Stomach (tissue), 8 donors: ENCODE measurements at regions not wholly inside any gene's neighbourhood (a gene's known extent, or its start where the extent isn't known, plus 50 kb on each side); places are given as distances from the start of the nearest gene placed in this dataset.

Experiments used
- DNase-seq, 2 donors: peaks; one replicate each; pipeline versions ENCODE4 v3.0.0 to v3.0.0-alpha.2; 2013 to 2019
- H3K27ac ChIP-seq, 5 donors: fragments of 200-600 bp in 4 of 5; sonication (generic) in 4 of 5; one replicate each; pipeline ENCODE4 v1.5.1; 2013 to 2019; ENCODE audit warnings: mild to moderate bottlenecking in 1 of 5, moderate library complexity in 1 of 5
- H3K27me3 ChIP-seq, 3 donors: fragments of 200-600 bp; sonication (generic); one replicate each; pipeline ENCODE4 v1.5.1; 2017 to 2019; ENCODE audit warnings: mixed run types in 1 of 3
- H3K36me3 ChIP-seq, 4 donors: fragments of 200-600 bp; sonication (generic); 1 replicate in 3 of 4; 2 replicates in 1 of 4; pipeline ENCODE4 v1.5.1; 2016 to 2019
- H3K4me1 ChIP-seq, 4 donors: fragments of 200-600 bp; sonication (generic); one replicate each; pipeline ENCODE4 v1.5.1; 2016 to 2019
- H3K4me3 ChIP-seq, 4 donors: fragments of 200-600 bp; sonication (generic) in 3 of 4; one replicate each; pipeline ENCODE4 v1.5.1; 2016 to 2019; ENCODE audit warnings: mild to moderate bottlenecking in 1 of 4
- H3K9me3 ChIP-seq, 4 donors: fragments of 200-600 bp; sonication (generic); one replicate each; pipeline ENCODE4 v1.5.1; 2016 to 2019
- EP300 ChIP-seq: sonication (generic); formaldehyde crosslinking; IDR thresholded peaks from one replicate; pipeline ENCODE4 v1.6.1; 2017; ENCODE audit warnings: antibody characterized with exemption
- POLR2A ChIP-seq, 4 donors: fragments of 450-650 bp; IDR thresholded peaks; one replicate each; pipeline ENCODE4 v1.6.1; 2016; ENCODE audit warnings: antibody characterized with exemption in 4 of 4, control low read depth in 2 of 4, mild to moderate bottlenecking in 1 of 4, moderate library complexity in 1 of 4
- POLR2AphosphoS5 ChIP-seq, 3 donors: sonication (generic); formaldehyde crosslinking; IDR thresholded peaks; one replicate each; pipeline ENCODE4 v1.6.1; 2016; ENCODE audit warnings: antibody characterized with exemption in 3 of 3
- WGBS, 5 donors: extraction: QIAGEN DNeasy Blood & Tissue Kit in 3 of 5; methylation state at CpG; one replicate each; pipeline versions ENCODE4 v1.1.5 to v1.1.7; 2013 to 2018; 5-methylcytosine and 5-hydroxymethylcytosine counted together
- intact Hi-C: fragments of 100-400 bp; cut with DNase I; formaldehyde crosslinking; loops from one replicate; pipeline ENCODE4 v1.15.1; 2023; ENCODE audit warnings: low total_unique reads
- TF ChIP-seq, protein P1 (sequence below), 7 experiments: fragments of 450-650 bp in 4 of 7; fragments of 200-600 bp in 3 of 7; sonication (generic) in 3 of 7; IDR thresholded peaks; one replicate each; pipeline ENCODE4 v1.5.1; 2016 to 2019; ENCODE audit warnings: antibody characterized with exemption in 7 of 7, control low read depth in 2 of 7, mild to moderate bottlenecking in 1 of 7
- donor health status: healthy with polysubstance abuse.
- donor health status: Bipolar disorder and iron deficiency.
- donor health status: healthy.

DNA sequence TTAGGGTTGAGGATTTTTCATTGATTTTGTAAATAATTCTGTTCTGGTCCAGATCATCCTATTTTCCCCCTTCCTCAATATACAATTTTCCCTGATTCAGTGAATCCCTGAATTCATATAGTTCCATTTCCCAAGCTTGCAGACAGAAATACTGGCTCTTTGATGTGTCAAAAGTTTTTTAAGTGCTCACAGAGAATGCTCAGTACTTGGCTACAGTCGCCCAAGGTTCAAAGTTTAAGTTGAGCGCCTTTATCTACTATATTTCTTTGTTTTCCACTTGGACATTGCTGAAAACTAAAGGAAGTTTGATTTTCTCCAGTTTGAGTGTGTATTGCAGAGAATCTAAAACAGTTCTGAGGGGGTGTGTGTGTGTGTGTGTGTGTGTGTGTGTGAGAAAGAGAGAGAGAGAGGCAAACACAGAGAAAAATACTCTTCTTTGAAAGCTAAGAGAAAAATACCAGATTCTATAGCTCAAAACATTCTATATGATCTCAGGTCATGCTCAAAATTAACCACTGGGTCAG, 136.2 kb upstream of the ACO1 start:
- H3K4me1 ChIP-seq, result peaks cover 0 to 7% (median 0%) of the 10 kb centered on the region in 4 donors
- H3K27ac ChIP-seq, result no peak overlapping the region
- intact Hi-C loops, result no loop called here
- no peak overlapping the region for H3K4me3 ChIP-seq
- TF ChIP-seq EP300 (no peak), POLR2AphosphoS5 (IDR thresholded peaks at IDR 0.05) (no peak), POLR2A (IDR thresholded peaks at IDR 0.05) (no peak)
- TF ChIP-seq, protein P1, sequence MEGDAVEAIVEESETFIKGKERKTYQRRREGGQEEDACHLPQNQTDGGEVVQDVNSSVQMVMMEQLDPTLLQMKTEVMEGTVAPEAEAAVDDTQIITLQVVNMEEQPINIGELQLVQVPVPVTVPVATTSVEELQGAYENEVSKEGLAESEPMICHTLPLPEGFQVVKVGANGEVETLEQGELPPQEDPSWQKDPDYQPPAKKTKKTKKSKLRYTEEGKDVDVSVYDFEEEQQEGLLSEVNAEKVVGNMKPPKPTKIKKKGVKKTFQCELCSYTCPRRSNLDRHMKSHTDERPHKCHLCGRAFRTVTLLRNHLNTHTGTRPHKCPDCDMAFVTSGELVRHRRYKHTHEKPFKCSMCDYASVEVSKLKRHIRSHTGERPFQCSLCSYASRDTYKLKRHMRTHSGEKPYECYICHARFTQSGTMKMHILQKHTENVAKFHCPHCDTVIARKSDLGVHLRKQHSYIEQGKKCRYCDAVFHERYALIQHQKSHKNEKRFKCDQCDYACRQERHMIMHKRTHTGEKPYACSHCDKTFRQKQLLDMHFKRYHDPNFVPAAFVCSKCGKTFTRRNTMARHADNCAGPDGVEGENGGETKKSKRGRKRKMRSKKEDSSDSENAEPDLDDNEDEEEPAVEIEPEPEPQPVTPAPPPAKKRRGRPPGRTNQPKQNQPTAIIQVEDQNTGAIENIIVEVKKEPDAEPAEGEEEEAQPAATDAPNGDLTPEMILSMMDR (IDR thresholded peaks at IDR 0.05), result no peak
- H3K9me3 ChIP-seq, result no peaks in the 10 kb centered on the region
- no peaks in the 10 kb centered on the region for H3K27me3 ChIP-seq
- no peaks in the 10 kb centered on the region for H3K36me3 ChIP-seq
- DNase-seq, result no peak
- 29 to 55% (median 44%) methylated on average over 2 of the region's 2 CpGs for WGBS, 5 donors

- Histone ChIP-seq H3K9me3 (peaks cover 0 to 3% (median 0%) of the 10 kb centered on the region in 4 donors), H3K27me3 (no peaks in the 10 kb centered on the region), H3K36me3 (no peaks in the 10 kb centered on the region), H3K4me3 (no peak overlapping the region), H3K27ac (no peak overlapping the region), H3K4me1 (peaks cover 0 to 7% (median 0%) of the 10 kb centered on the region in 4 donors)
- WGBS, 5 donors, result 2 to 5% (median 3%) methylated on average over 5 of the region's 5 CpGs
- intact Hi-C loops, result no loop called here
- TF ChIP-seq POLR2AphosphoS5 (IDR thresholded peaks at IDR 0.05), result no peak
- TF ChIP-seq, protein P1 (IDR thresholded peaks at IDR 0.05), result peak in 4 of 7 experiments; percentile 38 to 48 (median 43)
- no peak for TF ChIP-seq POLR2A (IDR thresholded peaks at IDR 0.05)
- TF ChIP-seq EP300, result no peak
- DNase-seq, result peak; percentile 41 to 87
Measured at GRCh38 chr9:32251539-32251938, 132.9 kb upstream of the ACO1 start.

GRCh38 chr9:32253731-32254130, 130.7 kb upstream of the ACO1 start:
- no peak overlapping the region for H3K27ac ChIP-seq
- H3K4me3 ChIP-seq, result no peak overlapping the region
- peaks cover 0 to 3% (median 0%) of the 10 kb centered on the region in 4 donors for H3K9me3 ChIP-seq
- no peaks in the 10 kb centered on the region for H3K36me3 ChIP-seq
- DNase-seq, result no peak
- TF ChIP-seq EP300, result no peak
- no peak for TF ChIP-seq POLR2AphosphoS5 (IDR thresholded peaks at IDR 0.05)
- TF ChIP-seq POLR2A (IDR thresholded peaks at IDR 0.05), result no peak
- TF ChIP-seq, protein P1 (IDR thresholded peaks at IDR 0.05), result no peak
- 36 to 64% (median 57%) methylated on average over 1 of the region's 1 CpG for WGBS, 5 donors
- intact Hi-C loops, result no loop called here
- H3K4me1 ChIP-seq, result peaks cover 0 to 7% (median 0%) of the 10 kb centered on the region in 4 donors
- H3K27me3 ChIP-seq, result no peaks in the 10 kb centered on the region

DNA sequence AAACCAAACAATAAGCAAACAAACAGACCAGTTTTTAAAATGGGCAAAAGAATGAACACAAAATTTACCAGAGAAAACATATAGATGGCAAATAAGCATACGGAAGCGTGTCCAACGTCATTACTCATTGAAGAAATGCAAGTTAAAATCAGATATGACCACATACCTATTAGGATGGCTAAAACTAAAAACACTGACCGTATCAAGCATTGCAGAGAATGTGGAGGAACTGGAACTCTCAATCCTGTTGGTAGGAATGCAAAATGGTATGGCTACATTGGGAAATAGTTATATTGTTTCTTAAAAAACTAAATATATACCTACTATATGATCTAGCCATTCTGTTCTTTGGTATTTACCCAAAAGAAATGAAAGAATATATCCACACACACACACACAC, 129.4 kb upstream of the ACO1 start:
- TF ChIP-seq, protein P1 (IDR thresholded peaks at IDR 0.05), result no peak
- 68 to 90% (median 87%) methylated on average over 4 of the region's 4 CpGs for WGBS, 5 donors
- H3K36me3 ChIP-seq, result no peaks in the 10 kb centered on the region
- intact Hi-C loops, result no loop called here
- DNase-seq, result no peak
- H3K4me3 ChIP-seq, result no peak overlapping the region
- H3K4me1 ChIP-seq, result peaks cover 0 to 7% (median 0%) of the 10 kb centered on the region in 4 donors
- no peaks in the 10 kb centered on the region for H3K27me3 ChIP-seq
- H3K9me3 ChIP-seq, result peaks cover 0 to 3% (median 0%) of the 10 kb centered on the region in 4 donors
- H3K27ac ChIP-seq, result no peak overlapping the region
